Right cardiac atrium (tissue), 5 donors: ENCODE measurements at regions not wholly inside any gene's neighbourhood (a gene's known extent, or its start where the extent isn't known, plus 50 kb on each side); places are given as distances from the start of the nearest gene placed in this dataset.

Experiments
- ATAC-seq, 2 donors: fragments of 200-7000 bp; cut with Tn5 transposase; one replicate each; pipeline versions ENCODE4 v1.8.0 to v1.9.1; 2020; ENCODE audit warnings: moderate library complexity in 2 of 2, mild to moderate bottlenecking in 1 of 2
- DNase-seq, 3 donors: peaks; one replicate each; pipeline ENCODE4 v3.0.0-alpha.2; 2020
- H3K27ac ChIP-seq: one replicate; pipeline ENCODE4 v1.5.1; 2013; ENCODE audit warnings: mild to moderate bottlenecking, low read length, control low read depth, moderate library complexity
- H3K27me3 ChIP-seq: one replicate; pipeline ENCODE4 v1.6.1; 2013; ENCODE audit not compliant: control insufficient read depth, insufficient read depth
- H3K4me1 ChIP-seq: one replicate; pipeline ENCODE4 v1.6.1; 2013; ENCODE audit warnings: low read length; ENCODE audit not compliant: control insufficient read depth, insufficient read depth
- H3K4me3 ChIP-seq: one replicate; pipeline ENCODE4 v1.5.1; 2013; ENCODE audit warnings: low read length, control low read depth
- H3K9me3 ChIP-seq: one replicate; pipeline ENCODE4 v1.6.1; 2013; ENCODE audit warnings: low read length; ENCODE audit not compliant: control insufficient read depth
- WGBS: extraction: QIAGEN DNeasy Blood & Tissue Kit; methylation state at CpG from one replicate; pipeline ENCODE4 v1.1.7; 2013; 5-methylcytosine and 5-hydroxymethylcytosine counted together
- intact Hi-C, 4 donors: fragments of 100-400 bp; cut with DNase I; formaldehyde crosslinking; loops; one replicate each; pipeline versions ENCODE4 v1.11.0 to v1.14.0; 2022 to 2023
- donor health status: healthy with polysubstance abuse.
- donor health status: DM: no; HTN: yes; CAD: no.
- donor health status: DM: no; HTN: no; CAD: no.
- donor health status: DM: no; HTN: yes; CAD: no; lungs with severe emphysema.
- donor health status: DM: yes; HTN: yes; CAD: no.

DNA sequence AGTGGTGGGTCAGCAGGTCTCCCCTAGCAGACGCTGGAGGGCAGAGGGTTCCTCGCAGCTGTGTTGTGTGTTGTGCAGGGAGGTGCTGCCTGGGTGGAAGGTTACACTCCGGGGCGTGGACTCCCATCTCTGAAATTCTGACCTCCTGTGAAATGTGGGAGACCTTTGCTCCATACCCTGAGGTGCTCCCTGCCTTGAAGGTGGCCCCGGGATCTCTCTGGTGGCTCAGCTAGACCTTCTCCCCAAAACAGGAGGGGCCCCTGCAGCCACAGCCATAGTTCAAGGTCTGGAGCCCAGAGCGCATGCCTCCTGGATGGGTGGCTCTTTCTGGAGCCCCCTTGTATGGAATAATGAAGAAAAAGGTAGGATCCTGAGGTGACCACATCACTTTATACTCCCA lies 70.2 kb downstream of the SOX1 start:
- DNase-seq: no peak
- H3K27ac ChIP-seq: no peak overlapping the region
- ATAC-seq: no peak
- H3K4me3 ChIP-seq: no peak overlapping the region
- H3K27me3 ChIP-seq: no peaks in the 10 kb centered on the region
- H3K4me1 ChIP-seq: no peaks in the 10 kb centered on the region
- intact Hi-C loops: no loop called here
- H3K9me3 ChIP-seq: no peaks in the 10 kb centered on the region
- WGBS: 80% methylated on average over 6 of the region's 6 CpGs

DNA sequence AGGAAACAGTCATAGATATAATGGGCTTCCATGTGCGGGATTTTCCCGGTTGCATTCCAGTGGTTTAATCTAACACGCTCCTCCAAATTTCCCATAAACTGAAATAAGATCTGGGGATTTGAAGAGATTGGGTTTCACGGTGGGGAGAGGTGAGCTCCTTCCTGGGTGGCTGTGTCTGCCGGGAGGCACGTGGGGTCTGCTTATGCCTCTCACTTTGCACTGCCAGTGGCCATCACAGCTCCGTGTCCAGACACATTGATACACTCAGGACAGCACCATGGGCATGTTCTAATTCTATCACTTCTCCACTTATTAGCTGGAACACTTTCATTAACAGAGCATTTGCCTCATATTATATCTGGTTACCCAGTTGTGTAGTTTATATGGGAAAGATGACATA lies 73.4 kb downstream of the SOX1 start:
- intact Hi-C loops: no loop called here
- DNase-seq: no peak

DNA sequence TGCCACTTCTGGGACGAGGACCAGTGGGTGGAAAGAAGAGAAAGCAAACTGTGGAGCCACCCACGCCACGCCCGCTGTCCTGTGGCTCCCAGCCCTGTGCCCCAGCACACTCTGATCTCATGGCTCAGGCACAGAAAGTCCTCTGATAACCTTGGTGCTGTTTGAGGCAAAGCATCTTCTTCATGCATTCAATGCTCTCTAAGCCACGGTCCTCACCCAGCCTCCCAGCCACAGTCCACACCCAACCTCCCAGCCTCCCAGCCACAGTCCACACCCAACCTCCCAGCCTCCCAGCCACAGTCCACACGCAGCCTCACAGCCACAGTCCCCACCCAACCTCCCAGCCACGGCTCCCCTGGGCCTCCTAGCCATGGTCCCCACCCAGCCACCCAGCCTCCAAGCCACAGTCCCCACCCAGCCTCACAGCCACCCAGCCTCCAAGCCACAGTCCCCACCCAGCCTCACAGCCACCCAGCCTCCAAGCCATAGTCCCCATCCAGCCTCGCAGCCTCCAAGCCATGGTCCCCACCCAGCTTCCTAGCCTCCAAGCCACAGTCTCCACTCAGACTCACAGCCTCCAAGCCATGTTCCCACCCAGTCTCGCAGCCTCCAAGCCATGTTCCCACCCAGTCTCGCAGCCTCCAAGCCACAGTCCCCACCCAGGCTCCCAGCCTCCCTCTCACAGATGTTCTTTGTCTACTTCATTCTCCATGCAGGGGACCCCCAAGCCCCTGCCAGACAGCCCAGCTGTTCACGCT lies 74.9 kb downstream of the SOX1 start:
- no peaks in the 10 kb centered on the region for H3K27me3 ChIP-seq
- intact Hi-C loops: no loop called here
- ATAC-seq: no peak
- DNase-seq: no peak
- no peak overlapping the region for H3K27ac ChIP-seq
- WGBS: 78% methylated on average over 11 of the region's 11 CpGs
- H3K4me1 ChIP-seq: no peaks in the 10 kb centered on the region
- no peak overlapping the region for H3K4me3 ChIP-seq
- H3K9me3 ChIP-seq: no peaks in the 10 kb centered on the region

More for the DNA sequence above, 73.4 kb downstream of the SOX1 start:
- no peaks in the 10 kb centered on the region for H3K4me1 ChIP-seq
- H3K27me3 ChIP-seq: no peaks in the 10 kb centered on the region
- 69% methylated on average over 7 of the region's 7 CpGs for WGBS
- H3K27ac ChIP-seq: no peak overlapping the region
- no peaks in the 10 kb centered on the region for H3K9me3 ChIP-seq
- no peak for ATAC-seq
- no peak overlapping the region for H3K4me3 ChIP-seq

DNA sequence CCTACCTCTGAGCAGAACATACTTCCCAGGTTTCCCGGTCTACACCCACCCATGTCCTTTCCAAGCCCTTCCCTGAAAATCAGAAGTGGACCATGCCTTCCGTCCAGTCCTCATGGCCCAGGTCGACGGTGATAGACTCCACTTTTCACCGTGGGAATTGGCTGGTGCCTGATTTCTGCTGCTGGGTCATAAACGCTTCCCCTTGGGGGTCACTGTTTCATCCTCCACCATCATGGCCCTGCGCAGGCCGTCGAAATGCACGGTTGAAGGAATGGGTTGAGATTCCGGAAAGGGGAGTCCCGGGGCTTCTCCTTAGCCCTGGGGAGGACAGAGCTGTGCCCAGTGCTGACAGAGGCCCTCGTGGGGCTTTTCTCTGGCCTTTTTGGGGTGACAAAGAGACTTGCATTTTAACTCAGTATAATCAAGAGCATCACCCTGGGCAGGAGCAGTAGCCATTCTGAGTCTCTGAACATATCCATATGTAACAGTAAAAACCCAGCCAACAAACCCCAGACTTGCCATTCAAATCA lies 75.5 kb downstream of the SOX1 start:
- 77% methylated on average over 13 of the region's 13 CpGs for WGBS
- no peak overlapping the region for H3K4me3 ChIP-seq
- no peak overlapping the region for H3K27ac ChIP-seq
- H3K27me3 ChIP-seq: no peaks in the 10 kb centered on the region
- ATAC-seq (no peak), DNase-seq (no peak)
- H3K4me1 ChIP-seq: no peaks in the 10 kb centered on the region
- intact Hi-C loops: no loop called here
- no peaks in the 10 kb centered on the region for H3K9me3 ChIP-seq

DNA sequence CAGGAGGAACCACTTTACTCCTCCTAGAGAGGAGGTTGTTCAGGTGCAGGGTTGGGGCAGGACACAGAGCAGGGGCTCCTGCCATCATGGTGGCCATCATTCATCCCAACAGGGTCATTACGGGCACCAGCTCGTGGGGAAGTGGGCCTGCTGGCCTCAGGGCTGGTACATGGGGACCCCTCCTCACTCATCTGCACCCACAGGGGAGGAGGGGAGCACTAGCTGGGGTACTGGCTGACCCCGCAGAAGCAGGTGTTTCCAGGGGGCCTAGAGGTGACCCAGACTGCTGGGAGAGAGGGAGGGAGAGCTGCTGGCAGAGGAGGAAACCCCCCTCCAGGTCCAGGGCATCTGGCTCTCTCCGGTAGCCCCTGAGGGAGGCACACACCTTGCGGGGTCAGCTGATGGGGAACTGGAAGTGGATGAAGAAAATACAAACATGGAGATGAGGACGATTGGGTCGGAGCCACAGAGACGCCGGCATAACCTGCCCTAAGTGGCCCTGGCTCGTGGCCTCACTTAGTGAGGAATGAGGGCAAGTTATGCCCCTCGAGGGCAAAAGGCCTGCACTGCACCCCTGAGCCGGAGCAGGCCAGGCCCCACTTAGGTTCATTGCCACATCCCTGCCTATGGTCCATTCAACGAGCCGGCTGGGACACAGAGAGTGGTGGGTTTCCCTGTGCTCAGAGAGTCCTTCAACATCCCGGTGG lies 76.2 kb downstream of the SOX1 start:
- H3K4me3 ChIP-seq: no peak overlapping the region
- no peak overlapping the region for H3K27ac ChIP-seq
- no peak for ATAC-seq
- H3K4me1 ChIP-seq: no peaks in the 10 kb centered on the region
- no peaks in the 10 kb centered on the region for H3K9me3 ChIP-seq
- intact Hi-C loops: no loop called here
- DNase-seq: no peak
- H3K27me3 ChIP-seq: no peaks in the 10 kb centered on the region
- 81% methylated on average over 15 of the region's 15 CpGs for WGBS

DNA sequence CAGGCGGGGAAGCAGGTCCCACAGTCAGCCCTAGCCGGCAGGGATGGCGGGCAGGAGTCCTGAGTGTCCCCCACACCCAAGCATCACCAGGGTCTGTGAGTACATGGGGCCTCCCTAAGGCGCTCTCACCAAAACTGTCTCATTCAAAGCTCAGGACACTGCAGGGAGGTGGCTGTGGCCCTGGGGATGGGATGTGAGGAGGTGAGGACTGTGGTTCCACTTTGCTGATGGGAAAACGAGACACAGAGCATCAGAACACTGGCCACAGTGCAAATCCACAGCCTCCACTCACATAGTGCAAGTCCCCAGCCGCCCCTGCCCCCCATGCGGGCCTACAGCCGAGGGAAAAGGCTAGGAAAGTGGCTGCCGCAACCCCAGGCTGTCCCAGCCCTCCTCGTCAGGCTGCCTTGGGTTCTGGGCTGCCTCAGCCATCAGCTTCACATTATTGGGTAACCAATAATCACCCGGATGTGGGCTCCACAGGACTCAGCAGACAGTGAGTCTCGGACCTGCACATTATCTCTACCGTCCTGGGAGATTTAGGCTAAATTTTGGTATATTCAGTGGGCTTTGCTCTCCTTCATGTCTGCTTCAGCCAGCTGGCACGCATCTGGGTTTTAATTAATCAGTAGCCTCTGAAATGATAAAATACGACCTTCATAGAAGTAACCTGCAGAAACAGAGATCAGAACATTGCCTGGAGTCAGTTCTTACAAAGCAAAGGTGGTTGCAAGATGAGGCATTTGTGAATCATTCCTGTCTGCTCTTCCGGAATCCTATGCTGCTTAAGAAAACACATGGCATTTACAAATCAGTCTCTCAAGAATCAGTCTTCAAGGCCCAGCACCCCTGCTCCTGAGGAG lies 77.0 kb downstream of the SOX1 start:
- WGBS: 74% methylated on average over 16 of the region's 16 CpGs
- intact Hi-C loops: no loop called here
- H3K4me3 ChIP-seq: no peak overlapping the region
- ATAC-seq: no peak
- no peaks in the 10 kb centered on the region for H3K27me3 ChIP-seq
- H3K27ac ChIP-seq: no peak overlapping the region
- no peaks in the 10 kb centered on the region for H3K4me1 ChIP-seq
- no peaks in the 10 kb centered on the region for H3K9me3 ChIP-seq
- DNase-seq: no peak

DNA sequence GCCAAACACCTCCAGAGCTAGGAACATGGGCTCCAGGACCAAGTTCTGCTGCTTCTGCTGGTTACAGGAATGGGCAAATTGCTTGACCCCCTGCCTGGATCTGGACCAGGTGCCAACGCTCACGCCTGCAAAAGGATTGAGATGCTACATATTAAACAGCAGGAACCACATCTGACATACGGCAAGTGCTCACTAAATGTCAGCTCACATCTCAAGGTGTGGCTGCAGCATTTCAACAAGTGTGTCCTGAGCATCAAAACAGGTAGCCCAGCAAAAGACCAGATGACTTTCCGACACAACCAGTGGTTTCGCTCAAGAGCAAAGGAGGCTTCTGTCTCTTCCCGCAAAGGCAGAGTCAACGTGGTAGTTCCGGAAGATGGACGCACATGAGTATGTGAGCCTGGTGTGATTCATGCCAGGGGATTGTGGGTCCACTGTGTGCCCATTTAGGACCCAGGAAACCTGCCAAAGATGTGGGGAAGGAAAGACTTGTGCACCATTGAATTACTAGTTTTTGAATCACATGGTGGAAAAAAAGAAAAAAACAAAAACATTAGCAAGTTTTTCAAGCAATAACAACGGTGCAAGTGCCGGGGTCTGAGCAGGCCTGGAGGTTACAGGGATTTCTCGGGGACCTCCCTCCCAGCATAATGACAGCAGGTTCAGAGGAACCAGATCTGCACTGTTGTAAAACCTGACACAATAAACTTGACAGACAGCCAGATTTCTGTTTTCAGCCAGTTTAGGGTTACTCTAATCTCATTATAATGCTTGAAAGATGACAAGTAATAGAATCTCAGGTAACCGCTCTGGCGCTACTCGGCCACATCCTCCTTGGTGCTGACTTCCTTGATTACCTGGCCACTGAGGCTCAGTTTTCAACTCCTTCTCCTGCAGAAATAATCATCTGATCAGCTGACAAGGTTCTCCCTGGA lies 77.9 kb downstream of the SOX1 start:
- intact Hi-C loops: no loop called here
- no peaks in the 10 kb centered on the region for H3K4me1 ChIP-seq
- no peak overlapping the region for H3K4me3 ChIP-seq
- WGBS: 80% methylated on average over 15 of the region's 15 CpGs
- ATAC-seq (no peak), DNase-seq (no peak)
- H3K9me3 ChIP-seq: no peaks in the 10 kb centered on the region
- no peaks in the 10 kb centered on the region for H3K27me3 ChIP-seq
- H3K27ac ChIP-seq: no peak overlapping the region

DNA sequence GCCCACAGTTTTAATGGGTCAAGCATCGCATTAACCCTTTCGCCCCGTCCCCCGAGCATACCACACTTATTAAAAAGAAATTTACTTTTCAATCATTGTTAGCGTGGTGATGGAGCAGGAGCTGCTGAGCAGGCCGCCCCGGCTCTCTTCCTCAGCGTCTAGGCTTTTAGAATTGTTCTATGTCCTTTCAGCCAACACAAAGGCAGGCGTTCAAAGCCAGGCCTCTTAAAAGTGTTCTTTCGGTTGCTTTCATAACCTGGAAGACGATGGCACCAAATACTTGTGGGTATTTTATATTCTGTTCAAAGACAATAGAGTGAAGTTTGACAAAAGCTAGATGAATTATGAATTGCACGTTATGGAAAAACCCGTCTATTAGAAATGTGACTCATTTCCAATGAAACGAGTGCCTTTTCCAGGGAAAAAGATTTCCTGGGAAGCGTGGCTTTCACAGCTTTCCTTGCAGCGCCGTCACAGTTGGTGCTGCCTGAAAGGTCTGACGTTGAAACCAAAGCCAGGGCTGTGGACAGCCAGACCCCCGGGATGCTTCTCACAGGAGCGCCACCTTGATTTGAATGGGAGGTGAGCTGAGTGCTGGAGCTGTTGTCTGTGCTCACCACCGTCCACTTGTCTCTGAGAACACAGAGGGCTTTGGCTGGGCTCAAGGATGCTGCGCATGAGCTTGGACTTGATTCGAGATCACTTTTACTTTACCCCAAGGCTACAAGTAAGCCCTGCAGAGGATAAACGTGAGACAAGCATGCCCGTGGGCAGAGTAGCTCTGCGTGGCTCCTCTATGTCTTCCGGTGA lies 78.8 kb downstream of the SOX1 start:
- Histone ChIP-seq H3K4me1 (no peaks in the 10 kb centered on the region), H3K27me3 (no peaks in the 10 kb centered on the region), H3K9me3 (no peaks in the 10 kb centered on the region), H3K27ac (no peak overlapping the region), H3K4me3 (no peak overlapping the region)
- WGBS: 85% methylated on average over 27 of the region's 27 CpGs
- intact Hi-C loops: no loop called here
- DNase-seq: no peak
- ATAC-seq: no peak

DNA sequence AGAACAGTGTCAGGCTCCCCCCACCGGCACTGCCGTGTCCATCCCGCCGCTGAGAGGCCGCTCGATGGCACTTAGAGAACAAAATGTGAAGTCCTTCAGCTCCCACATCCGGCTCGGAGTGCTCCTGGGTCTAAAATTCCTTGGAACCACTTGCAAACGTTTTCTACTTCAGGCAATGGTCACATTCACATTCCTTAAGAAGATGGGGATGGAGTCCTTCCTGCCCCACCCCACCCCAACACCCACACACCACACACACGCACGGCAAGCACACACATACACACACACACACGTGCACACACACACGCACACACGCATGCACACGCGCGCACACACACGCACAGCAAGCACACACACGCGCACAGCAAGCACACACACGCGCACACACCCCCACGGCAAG lies 83.4 kb downstream of the SOX1 start:
- Histone ChIP-seq H3K27ac (no peak overlapping the region), H3K27me3 (no peaks in the 10 kb centered on the region), H3K4me3 (no peak overlapping the region), H3K9me3 (no peaks in the 10 kb centered on the region), H3K4me1 (no peaks in the 10 kb centered on the region)
- DNase-seq: no peak
- intact Hi-C loops: no loop called here
- WGBS: 88% methylated on average over 23 of the region's 23 CpGs
- no peak for ATAC-seq

DNA sequence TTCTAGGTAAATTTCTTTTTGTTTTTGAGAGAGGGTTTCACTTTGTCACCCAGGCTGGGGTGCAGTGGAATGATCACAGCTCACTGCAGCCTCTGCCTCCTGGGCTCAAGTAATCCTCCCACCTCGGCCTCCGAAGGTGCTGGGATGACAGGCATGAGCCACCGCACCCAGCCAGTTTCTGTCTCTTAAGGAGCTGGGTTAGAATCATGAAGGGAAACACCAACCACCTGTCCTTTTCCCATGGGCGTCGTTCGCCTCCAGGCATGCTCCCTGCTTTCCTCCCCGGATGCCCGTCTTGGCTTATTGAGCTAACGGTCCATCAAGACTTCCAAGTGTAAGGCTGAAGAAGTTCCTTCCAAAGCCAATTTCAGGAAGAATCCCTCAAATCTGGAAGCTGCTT lies 85.9 kb downstream of the SOX1 start:
- Histone ChIP-seq H3K4me1 (no peaks in the 10 kb centered on the region), H3K4me3 (no peak overlapping the region), H3K27me3 (no peaks in the 10 kb centered on the region), H3K9me3 (no peaks in the 10 kb centered on the region), H3K27ac (no peak overlapping the region)
- 89% methylated on average over 9 of the region's 9 CpGs for WGBS
- ATAC-seq (no peak), DNase-seq (no peak)
- intact Hi-C loops: no loop called here
